Stimulated activated memory B cell treated with anti-CD40 and anti-IgM and Interleukin-4, amounts not matched to agents 10 μg/mL and 1 μg/mL and 100 μg/mL, for 72 hours (primary cell): ENCODE measurements at regions not wholly inside any gene's neighbourhood (a gene's known extent, or its start where the extent isn't known, plus 50 kb on each side); places are given as distances from the start of the nearest gene placed in this dataset.
"Not testable (repeated sequence)": the region's sequence is repeated elsewhere in the genome, so short reads cannot be mapped to it uniquely, and the experiment has no call there.

Experiments used
- ATAC-seq: fragments of 150-1000 bp; cut with Tn5 transposase; 2 replicates; pipeline ENCODE4 v1.10.0; 2021
- H3K27ac Mint-ChIP-seq: one replicate; pipeline ENCODE4 v1.8.0; 2022; ENCODE audit warnings: mild to moderate bottlenecking, mixed read lengths
- H3K27me3 Mint-ChIP-seq: one replicate; pipeline ENCODE4 v1.8.0; 2022; ENCODE audit warnings: mixed read lengths
- H3K36me3 Mint-ChIP-seq: one replicate; pipeline ENCODE4 v1.8.0; 2022; ENCODE audit warnings: mixed read lengths
- H3K4me1 Mint-ChIP-seq: one replicate; pipeline ENCODE4 v1.8.0; 2022; ENCODE audit warnings: mixed read lengths
- H3K4me3 Mint-ChIP-seq: one replicate; pipeline ENCODE4 v1.8.0; 2022; ENCODE audit warnings: mild to moderate bottlenecking, moderate library complexity, mixed read lengths
- H3K9me3 Mint-ChIP-seq: one replicate; pipeline ENCODE4 v1.8.0; 2022; ENCODE audit warnings: mixed read lengths

DNA sequence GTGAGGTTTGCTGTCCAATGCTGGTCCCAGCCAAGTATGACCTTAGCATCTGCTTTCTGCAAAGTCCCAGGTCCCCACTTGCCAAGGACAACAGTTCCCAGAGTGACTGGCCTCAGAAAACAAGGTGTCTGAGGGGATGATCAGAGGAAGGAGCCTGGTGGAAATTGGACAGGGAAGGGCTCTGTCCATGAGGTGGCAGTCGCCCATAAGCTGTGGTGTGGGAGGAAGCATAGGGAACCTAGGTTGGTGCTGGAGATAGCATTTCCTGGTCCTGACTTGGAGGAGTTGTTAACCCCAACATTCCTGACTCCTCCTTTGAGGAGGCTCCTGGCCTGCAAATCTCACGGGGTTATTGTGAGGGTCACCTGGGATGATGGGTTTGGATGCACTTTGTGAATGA lies 77.8 kb downstream of the LIMS4 start:
- not testable (repeated sequence) for H3K4me1 Mint-ChIP-seq, H3K27me3 Mint-ChIP-seq, H3K36me3 Mint-ChIP-seq, H3K27ac Mint-ChIP-seq, ATAC-seq, H3K9me3 Mint-ChIP-seq, H3K4me3 Mint-ChIP-seq

DNA sequence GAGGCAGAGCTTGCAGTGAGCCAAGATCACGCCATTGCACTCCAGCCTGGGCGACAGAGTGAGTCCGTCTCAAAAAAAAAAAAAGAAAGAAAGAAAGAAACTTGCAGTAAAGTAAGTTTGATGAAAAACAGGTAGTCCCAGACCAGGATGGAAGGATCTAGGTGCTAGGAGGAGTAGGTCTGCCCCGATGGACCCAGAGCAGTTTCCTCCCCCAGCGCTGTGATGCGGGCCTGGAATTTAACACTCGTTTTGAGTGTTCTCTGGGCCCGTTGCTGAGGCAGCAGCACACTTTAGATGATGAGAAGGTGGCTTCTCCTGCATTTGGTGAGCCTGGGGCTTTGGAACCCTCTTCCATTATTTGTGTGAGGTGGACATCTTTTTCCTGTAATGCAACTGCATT lies 80.2 kb downstream of the LIMS4 start:
- not testable (repeated sequence) for H3K4me1 Mint-ChIP-seq, H3K36me3 Mint-ChIP-seq, H3K4me3 Mint-ChIP-seq, H3K27ac Mint-ChIP-seq, H3K9me3 Mint-ChIP-seq, H3K27me3 Mint-ChIP-seq, ATAC-seq

DNA sequence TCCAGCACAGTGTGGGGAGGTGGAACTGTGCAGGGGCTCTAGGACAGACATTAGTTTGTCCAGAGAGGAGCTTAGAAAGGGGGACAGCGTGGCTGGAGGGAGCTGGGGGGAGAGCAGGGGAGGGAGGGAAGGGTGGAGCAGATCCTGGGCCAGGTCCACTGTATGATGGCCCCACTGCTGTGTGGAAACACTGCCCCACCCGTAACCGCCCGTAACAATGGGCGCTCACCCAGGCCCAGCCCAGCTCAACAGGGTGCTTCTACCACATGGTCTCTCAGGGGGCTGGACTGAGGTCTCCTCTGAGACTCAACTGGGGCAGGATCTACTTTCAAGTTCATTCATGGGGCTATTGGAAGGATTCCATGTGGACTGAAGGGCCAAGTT lies 81.6 kb downstream of the LIMS4 start:
- not testable (repeated sequence) for H3K4me1 Mint-ChIP-seq, ATAC-seq, H3K27me3 Mint-ChIP-seq, H3K9me3 Mint-ChIP-seq, H3K27ac Mint-ChIP-seq, H3K4me3 Mint-ChIP-seq, H3K36me3 Mint-ChIP-seq

DNA sequence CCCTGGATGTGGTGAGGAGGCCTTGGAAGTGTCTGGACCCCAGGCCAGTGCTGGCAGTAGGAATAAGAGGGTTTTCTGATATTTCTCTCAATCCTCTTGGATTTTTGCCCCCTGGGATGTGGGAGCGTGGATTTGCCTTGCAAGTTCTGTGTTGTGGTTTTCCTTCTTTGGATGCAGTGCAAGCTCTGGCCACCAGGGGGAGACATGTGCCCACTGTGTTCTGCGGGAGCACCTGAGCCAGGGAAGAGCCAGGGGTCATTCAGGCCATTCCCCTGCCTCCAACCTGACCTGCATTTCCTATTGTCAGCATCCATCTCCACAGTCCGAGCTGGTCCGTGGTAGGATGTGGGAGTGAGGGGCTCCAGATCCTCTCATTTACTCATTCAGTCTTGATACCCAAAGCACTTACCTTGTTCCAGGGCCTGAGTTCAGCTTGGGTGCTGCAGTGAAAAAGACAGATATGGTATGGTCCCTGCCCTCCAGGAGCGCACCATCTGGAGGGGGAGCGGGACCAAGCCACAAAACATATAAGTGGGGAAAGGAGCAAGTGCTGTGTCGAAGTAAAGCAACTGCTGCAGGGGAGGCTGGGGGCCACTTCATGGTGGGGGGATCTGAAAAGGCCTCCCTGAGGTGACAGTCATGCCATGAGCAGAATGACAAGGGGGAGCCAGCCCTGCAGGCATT lies 82.1 kb downstream of the LIMS4 start:
- ATAC-seq, H3K27me3 Mint-ChIP-seq, H3K4me1 Mint-ChIP-seq, H3K27ac Mint-ChIP-seq, H3K4me3 Mint-ChIP-seq, H3K9me3 Mint-ChIP-seq, H3K36me3 Mint-ChIP-seq: not testable (repeated sequence)

DNA sequence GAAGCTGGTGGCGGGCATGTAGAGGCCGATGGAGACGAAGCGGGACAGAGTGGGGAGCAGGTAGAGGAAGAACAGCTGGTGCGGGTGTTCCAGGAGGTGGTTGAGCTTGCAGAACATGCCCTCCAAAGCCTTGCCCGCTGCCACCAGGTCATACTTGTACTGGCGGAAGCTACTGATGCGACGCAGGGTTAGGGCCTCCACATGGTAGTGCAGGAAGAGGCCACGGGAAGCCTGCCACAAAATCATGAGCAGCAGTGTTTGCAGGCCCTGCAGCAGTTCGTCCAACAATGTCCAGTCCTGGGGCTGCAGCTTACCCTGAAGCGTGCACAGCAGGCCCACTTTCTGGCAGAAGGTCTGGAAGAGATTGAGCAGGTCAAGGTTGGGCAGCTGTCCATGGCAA lies 85.6 kb downstream of the LIMS4 start:
- H3K27ac Mint-ChIP-seq, H3K4me1 Mint-ChIP-seq: not testable (repeated sequence)

DNA sequence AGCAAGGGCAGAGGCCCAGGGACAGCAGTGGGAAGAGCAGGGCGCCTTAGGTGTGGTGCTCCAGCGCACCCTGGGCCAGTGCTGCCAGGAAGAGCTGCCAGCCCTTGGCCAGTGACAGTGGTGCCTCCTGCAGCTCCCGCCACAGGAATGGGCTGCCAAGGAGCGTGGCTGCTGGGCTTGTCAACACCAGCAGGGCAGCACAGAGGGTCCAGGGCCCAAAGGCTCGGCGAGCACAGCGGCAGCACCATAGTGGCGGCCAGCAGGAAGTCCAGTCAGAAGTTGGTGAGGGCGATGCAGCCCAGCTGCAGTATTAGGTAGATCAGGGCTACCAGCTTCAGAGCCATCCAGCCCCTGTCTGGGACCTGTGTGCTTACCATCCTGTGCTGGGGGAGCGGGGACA lies 86.1 kb downstream of the LIMS4 start:
- not testable (repeated sequence) for H3K27ac Mint-ChIP-seq, H3K4me3 Mint-ChIP-seq, H3K36me3 Mint-ChIP-seq, H3K27me3 Mint-ChIP-seq, ATAC-seq, H3K4me1 Mint-ChIP-seq, H3K9me3 Mint-ChIP-seq

More for the DNA sequence above, 85.6 kb downstream of the LIMS4 start:
- not testable (repeated sequence) for ATAC-seq, H3K36me3 Mint-ChIP-seq, H3K9me3 Mint-ChIP-seq, H3K4me3 Mint-ChIP-seq, H3K27me3 Mint-ChIP-seq

DNA sequence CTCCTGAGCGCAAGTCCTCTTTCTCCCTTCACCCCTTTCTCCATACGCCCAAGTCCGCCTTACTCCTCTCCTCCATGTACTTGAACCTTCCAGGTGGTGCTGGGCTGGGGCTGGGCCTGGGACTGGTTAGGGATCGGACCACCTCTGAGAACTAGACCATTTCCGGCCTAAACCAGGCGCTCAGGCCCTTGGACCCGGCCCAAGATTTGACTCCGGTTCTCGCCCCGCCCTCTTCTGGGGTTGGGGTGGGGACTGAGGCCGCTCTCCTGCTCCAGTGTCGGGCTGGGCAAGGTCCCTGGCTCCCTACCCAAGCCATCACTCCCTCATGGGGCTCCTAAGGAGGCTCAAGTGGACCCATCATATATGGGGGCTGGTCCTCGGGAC lies 87.9 kb downstream of the LIMS4 start:
- H3K4me3 Mint-ChIP-seq, H3K9me3 Mint-ChIP-seq, H3K4me1 Mint-ChIP-seq, H3K36me3 Mint-ChIP-seq, H3K27me3 Mint-ChIP-seq, ATAC-seq, H3K27ac Mint-ChIP-seq: not testable (repeated sequence)

DNA sequence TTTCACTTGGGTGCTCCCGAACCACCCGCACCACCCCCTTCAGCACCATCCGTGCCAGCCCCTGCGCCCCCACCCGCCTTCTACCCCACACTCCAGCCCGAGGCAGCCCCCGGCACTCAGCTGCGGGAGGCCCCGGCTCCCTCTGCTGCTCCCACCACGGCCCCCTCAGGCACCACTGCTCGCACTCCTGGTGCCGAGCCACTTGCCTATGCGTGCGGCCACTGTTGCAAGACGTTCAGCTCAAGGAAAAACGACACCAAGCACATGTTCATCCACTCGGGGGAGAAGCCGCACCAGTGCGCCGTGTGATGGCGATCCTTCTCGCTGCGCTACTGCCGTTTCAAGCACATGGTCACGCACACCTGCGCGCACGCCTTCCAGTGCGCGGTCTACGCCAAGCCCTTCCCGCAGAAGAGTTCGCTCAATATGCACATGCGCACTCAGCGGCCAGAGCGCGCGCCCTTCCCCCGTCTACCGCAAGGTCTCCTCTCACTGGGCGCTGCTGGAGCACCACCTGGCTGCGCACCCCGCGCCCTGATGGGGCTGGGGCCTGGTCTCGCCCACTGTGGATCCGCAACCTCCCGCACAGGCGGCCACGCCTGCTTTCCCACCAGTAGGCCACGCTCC lies 88.4 kb downstream of the LIMS4 start:
- not testable (repeated sequence) for ATAC-seq, H3K9me3 Mint-ChIP-seq

DNA sequence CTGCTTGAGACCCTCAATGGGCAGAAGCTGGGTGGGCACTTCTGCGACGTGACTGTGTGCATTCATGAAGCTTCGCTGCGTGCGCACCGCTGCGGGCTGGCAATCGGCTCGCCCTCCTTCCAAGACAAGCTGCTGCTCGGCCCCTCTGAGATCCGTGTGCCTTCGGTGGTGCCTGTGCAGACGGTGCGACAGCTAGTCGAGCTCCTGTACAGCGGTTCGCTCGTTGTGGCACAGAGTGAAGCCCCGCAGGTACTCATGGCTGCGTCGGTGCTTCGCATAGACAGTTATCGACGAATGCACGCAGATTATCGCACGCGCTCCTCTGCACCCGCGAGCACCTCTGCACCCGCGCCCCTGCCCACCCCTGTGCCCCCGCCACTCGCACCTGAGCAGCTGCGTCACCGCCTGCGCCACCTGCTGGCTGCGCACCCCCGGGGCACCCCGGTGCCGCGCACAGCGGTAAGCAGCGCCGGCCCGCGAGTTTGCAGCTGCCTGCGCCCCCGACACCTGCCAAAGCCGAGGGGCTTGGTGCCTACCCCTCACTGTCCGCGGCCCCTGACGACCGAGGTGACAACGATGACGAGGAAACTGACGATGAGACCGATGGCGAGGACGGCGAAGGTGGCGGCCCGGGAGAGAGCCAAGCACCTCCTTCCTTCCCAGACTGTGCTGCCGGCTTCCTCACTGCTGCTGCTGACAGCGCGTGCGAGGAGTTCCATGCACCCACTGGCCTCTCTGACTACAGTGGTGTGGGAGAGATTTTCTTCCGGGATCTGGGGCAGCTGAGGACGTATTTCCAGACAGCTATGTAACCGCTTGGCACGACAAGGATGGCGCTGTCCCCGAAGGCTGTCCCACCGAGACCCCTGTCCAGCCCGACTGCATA lies 89.2 kb downstream of the LIMS4 start:
- not testable (repeated sequence) for H3K27ac Mint-ChIP-seq, H3K9me3 Mint-ChIP-seq, H3K4me1 Mint-ChIP-seq, H3K4me3 Mint-ChIP-seq, H3K27me3 Mint-ChIP-seq, H3K36me3 Mint-ChIP-seq
- peak; percentile 71 for ATAC-seq

More for the DNA sequence above, 88.4 kb downstream of the LIMS4 start:
- H3K27me3 Mint-ChIP-seq, H3K4me3 Mint-ChIP-seq, H3K27ac Mint-ChIP-seq, H3K36me3 Mint-ChIP-seq, H3K4me1 Mint-ChIP-seq: not testable (repeated sequence)

DNA sequence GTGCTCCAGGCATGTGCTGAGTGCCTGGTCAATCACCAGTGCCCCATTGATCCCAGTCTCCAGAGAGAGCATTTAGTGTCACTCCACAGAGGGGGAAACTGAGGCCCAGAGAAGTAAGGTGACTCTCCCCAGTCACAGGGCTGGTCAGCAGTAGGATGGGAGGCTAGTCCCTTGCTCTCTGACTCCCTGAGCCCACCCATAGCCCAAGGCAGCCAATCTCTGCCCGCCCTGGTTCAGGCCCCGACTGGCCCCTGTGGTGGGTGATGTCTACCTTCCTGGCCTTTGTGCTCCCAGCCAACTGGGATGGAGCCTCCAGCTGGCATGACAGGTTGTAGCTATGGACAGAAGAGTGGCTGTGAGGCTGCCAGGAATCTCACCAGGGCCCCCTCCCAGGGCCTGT lies 99.1 kb downstream of the LIMS4 start:
- not testable (repeated sequence) for H3K36me3 Mint-ChIP-seq, H3K9me3 Mint-ChIP-seq, H3K27ac Mint-ChIP-seq, H3K4me1 Mint-ChIP-seq, H3K4me3 Mint-ChIP-seq, H3K27me3 Mint-ChIP-seq, ATAC-seq

DNA sequence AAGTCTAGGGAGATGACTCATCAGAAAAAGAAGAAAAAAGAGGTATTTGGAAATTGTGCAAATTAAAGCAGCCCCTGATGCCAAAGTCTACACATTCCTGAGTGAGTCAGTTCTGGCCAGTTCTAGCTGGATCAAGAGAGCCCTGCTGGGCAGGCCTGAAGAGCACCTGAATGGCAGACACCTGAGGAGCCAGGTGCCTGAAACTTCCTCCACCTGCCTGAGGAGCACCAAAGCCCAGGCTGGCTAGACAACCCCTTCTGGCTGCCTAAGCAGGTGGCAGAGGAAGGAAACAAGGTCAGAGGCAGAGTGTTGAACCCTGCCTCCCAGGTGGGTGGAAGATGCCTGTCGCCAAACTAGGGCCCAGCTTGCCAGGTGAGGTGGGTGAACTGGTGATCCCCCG lies 101.0 kb downstream of the LIMS4 start:
- H3K27me3 Mint-ChIP-seq, H3K36me3 Mint-ChIP-seq, H3K4me1 Mint-ChIP-seq, H3K4me3 Mint-ChIP-seq, H3K9me3 Mint-ChIP-seq, ATAC-seq, H3K27ac Mint-ChIP-seq: not testable (repeated sequence)

DNA sequence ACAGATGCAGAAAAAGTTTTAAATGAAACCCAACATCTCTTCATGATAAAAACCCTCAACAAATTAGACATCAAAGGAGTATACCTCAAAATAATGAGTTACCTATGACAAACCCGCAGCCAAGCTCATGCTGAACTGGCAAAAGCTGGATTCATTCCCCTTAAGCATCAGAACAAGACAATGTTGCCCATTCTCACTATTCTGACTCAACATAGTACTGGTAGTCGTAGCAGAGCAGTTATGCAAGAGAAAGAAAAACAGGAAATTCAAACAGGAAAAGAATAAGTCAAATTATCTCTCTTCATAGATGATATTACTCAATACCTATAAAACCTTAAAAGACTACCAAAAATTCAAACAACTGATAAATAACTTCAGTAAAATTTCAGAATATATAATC lies 115.0 kb downstream of the LIMS4 start:
- not testable (repeated sequence) for H3K9me3 Mint-ChIP-seq, H3K4me1 Mint-ChIP-seq, H3K27ac Mint-ChIP-seq, H3K27me3 Mint-ChIP-seq, H3K36me3 Mint-ChIP-seq, H3K4me3 Mint-ChIP-seq, ATAC-seq

DNA sequence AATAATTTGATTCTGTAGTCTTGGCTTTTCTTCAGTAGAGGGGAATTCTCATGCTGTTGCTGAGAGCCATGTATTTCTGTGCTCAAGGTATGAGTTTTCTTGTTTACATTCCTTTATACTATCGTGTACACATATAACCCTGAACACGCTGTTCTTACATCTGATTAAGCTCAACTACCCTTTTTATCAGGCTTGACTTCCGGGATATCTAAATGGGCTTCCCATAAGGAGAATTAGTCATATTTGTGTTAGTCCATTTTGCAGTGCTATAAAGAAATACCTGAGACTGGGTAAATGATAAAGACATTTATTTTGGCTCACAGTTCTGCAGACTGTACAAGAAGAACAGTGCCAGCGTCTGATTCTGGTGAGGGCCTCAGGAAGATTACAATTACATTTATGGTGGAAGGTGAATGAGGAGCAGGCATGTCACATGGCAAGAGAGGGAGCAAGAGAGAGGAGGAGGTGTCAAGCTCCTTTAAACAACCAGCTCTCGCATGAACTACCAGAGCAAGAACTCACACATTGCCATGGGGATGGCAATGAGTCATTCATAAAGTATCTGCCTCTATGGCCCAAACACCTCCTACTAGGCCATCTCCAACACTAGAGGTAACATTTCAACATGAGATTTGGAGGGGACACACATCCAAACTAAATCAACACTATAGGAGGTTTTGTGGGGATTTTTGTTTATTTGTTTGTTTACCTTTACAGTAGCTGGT lies 118.2 kb downstream of the LIMS4 start:
- H3K27ac Mint-ChIP-seq, ATAC-seq, H3K36me3 Mint-ChIP-seq, H3K9me3 Mint-ChIP-seq, H3K4me3 Mint-ChIP-seq, H3K4me1 Mint-ChIP-seq, H3K27me3 Mint-ChIP-seq: not testable (repeated sequence)

DNA sequence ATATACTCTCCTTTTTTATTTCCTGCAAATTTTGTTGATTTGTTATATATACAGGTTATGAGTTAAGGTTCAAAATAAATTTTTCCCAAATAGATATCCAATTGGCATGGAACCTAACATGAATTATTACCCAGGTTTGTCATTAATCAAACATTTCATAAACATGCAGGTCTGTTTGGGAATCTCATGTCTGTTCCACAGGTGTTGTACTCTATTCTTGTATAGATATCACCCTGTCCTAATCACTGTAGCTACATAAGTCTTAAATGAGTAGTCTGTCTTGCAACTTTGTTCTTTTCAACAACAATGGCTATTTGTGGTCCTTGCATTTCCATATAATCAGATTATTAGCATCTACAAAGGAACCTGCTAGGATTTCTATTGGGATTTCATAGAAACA lies 121.9 kb downstream of the LIMS4 start:
- H3K27ac Mint-ChIP-seq, H3K36me3 Mint-ChIP-seq, H3K4me1 Mint-ChIP-seq, H3K4me3 Mint-ChIP-seq, H3K9me3 Mint-ChIP-seq, ATAC-seq, H3K27me3 Mint-ChIP-seq: not testable (repeated sequence)

DNA sequence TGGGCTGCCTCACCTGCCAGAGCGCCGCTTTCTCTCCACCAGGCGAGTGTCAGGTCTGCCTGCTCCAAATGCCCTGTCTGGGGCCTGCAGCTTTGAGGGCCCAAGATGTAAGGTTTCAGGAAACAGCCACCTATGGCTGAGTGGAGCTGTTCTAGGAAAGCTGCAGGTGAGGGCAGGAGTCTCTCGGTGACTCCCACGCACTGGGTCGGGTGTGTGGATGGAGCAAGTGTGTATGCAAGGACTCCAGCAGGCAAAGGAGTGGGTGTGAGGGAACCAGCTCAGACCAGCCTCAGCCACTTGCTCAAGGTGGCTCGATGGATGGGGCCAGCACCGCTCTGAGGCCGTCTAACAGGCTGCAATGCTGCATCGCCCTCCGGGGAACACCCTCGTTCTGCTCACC lies 123.7 kb downstream of the LIMS4 start:
- not testable (repeated sequence) for H3K27me3 Mint-ChIP-seq, H3K27ac Mint-ChIP-seq, H3K9me3 Mint-ChIP-seq, H3K36me3 Mint-ChIP-seq, H3K4me1 Mint-ChIP-seq, ATAC-seq, H3K4me3 Mint-ChIP-seq
